HepG2 (cell line): ENCODE measurements at regions not wholly inside any gene's neighbourhood (a gene's known extent, or its start where the extent isn't known, plus 50 kb on each side); places are given as distances from the start of the nearest gene placed in this dataset.

Source experiments
- ATAC-seq: fragments of 200-7000 bp; cut with Tn5 transposase; 3 replicates; pipeline ENCODE4 v1.9.1; 2020; ENCODE audit warnings: mild to moderate bottlenecking, moderate library complexity
- BruUV-seq: library from RNA; stranded (reverse); fragments of 400-500 nt; replicated peaks from 2 replicates; lab custom pipeline; 2021; lab: Mats Ljungman, UMichigan
- CTCF ChIA-PET: fragments of 300-600 bp; formaldehyde crosslinking; extraction: SDS; loops from one replicate; lab custom pipeline; 2021; ENCODE audit warnings: low total read pairs, inconsistent platforms, low intra/inter-chr PET ratio; lab: Yijun Ruan, JAX
- POLR2A ChIA-PET: fragments of 350-600 bp; sonication (Branson Sonifier 250); formaldehyde crosslinking; loops from one replicate; lab custom pipeline; 2020; ENCODE audit warnings: antibody characterized with exemption, inconsistent platforms; lab: Yijun Ruan, JAX
- DNase-seq: peaks from one replicate; pipeline ENCODE4 v3.0.0-alpha.2; 2015; ENCODE audit warnings: low spot score
- FAIRE-seq: peaks from 3 replicates; lab custom pipeline; 2011; peaks lifted over from hg19 to GRCh38; lab: Jason Lieb, UNC
- H2AFZ ChIP-seq: one replicate; pipeline ENCODE4 v1.6.1; 2011; ENCODE audit warnings: low read length, inconsistent platforms
- H3K27ac ChIP-seq: fragments of 300-600 bp; 3 replicates; pipeline ENCODE4 v1.8.0; 2011; ENCODE audit warnings: mixed run types, mild to moderate bottlenecking, mixed read lengths, low read length, inconsistent platforms; ENCODE audit not compliant: insufficient read depth; ENCODE audit errors: extremely low read length
- H3K27me3 ChIP-seq, 2 experiments: fragments of 200-600 bp in 1 of 2; 2 replicates in 1 of 2; 3 replicates in 1 of 2; pipeline versions ENCODE4 v1.6.0 to v1.8.0; 2011; ENCODE audit warnings: low read length in 2 of 2, mild to moderate bottlenecking in 2 of 2, moderate library complexity in 2 of 2, inconsistent platforms in 1 of 2; ENCODE audit not compliant: insufficient read depth in 2 of 2, control insufficient read depth in 1 of 2
- H3K36me3 ChIP-seq, 2 experiments: fragments of 200-600 bp in 1 of 2; replicated peaks in 1 of 2; 2 replicates in 1 of 2; 3 replicates in 1 of 2; pipeline versions ENCODE4 v1.5.1 to v1.8.0; 2011; ENCODE audit warnings: low read length in 2 of 2, inconsistent platforms in 1 of 2; ENCODE audit not compliant: insufficient read depth in 2 of 2, control insufficient read depth in 1 of 2
- H3K4me1 ChIP-seq: 2 replicates; pipeline ENCODE4 v1.5.1; 2012; ENCODE audit warnings: low read length, inconsistent platforms; ENCODE audit not compliant: insufficient read depth
- H3K4me2 ChIP-seq: 2 replicates; pipeline ENCODE4 v1.6.0; 2011; ENCODE audit warnings: low read depth, low read length, inconsistent platforms
- H3K4me3 ChIP-seq, 3 experiments: fragments of 200-600 bp in 1 of 3; sonication (generic), shearing (Covaris generic) in 1 of 3; replicated peaks in 1 of 3; 2 replicates each; pipeline ENCODE4 v1.5.1; 2011 to 2016; ENCODE audit warnings: low read length in 3 of 3, inconsistent platforms in 2 of 3, low read depth in 2 of 3, mild to moderate bottlenecking in 2 of 3, control low read depth in 1 of 3, mixed read lengths in 1 of 3; ENCODE audit not compliant: insufficient read depth in 1 of 3
- H3K79me2 ChIP-seq: one replicate; pipeline ENCODE4 v1.6.1; 2011; ENCODE audit warnings: low read length, inconsistent platforms; ENCODE audit not compliant: insufficient read depth
- H3K9ac ChIP-seq: 2 replicates; pipeline ENCODE4 v1.6.0; 2011; ENCODE audit warnings: mild to moderate bottlenecking, low read depth, low read length, inconsistent platforms; ENCODE audit not compliant: insufficient read depth
- H3K9me3 ChIP-seq: 2 replicates; pipeline ENCODE4 v1.5.1; 2012; ENCODE audit warnings: mild to moderate bottlenecking, low read length
- H4K20me1 ChIP-seq: 2 replicates; pipeline ENCODE4 v1.6.0; 2011; ENCODE audit warnings: inconsistent platforms, mild to moderate bottlenecking, low read length, moderate library complexity; ENCODE audit not compliant: insufficient read depth
- BCL3 ChIP-seq: sonication (generic); formaldehyde crosslinking; IDR thresholded peaks from 2 replicates; pipeline ENCODE4 v1.5.1; 2020; ENCODE audit warnings: mild to moderate bottlenecking, missing genetic modification reagents, moderate library complexity
- HNRNPK ChIP-seq: fragments of 200-400 bp; formaldehyde crosslinking; IDR thresholded peaks from 2 replicates; pipeline ENCODE4 v1.6.1; 2018; ENCODE audit warnings: low read length, low read depth, moderate library complexity, mild to moderate bottlenecking; ENCODE audit not compliant: poor library complexity, severe bottlenecking
- NKX3-1 ChIP-seq: sonication (generic); formaldehyde crosslinking; IDR thresholded peaks from 2 replicates; pipeline ENCODE4 v1.5.0; 2020; ENCODE audit warnings: missing genetic modification reagents
- RXRA ChIP-seq: sonication (generic); formaldehyde crosslinking; IDR thresholded peaks from 2 replicates; pipeline ENCODE4 v1.5.1; 2020; ENCODE audit warnings: missing genetic modification reagents
- SMYD3 ChIP-seq: sonication (generic); formaldehyde crosslinking; IDR thresholded peaks from 2 replicates; pipeline ENCODE4 v1.8.1; 2023; ENCODE audit warnings: mild to moderate bottlenecking, missing genetic modification reagents
- ZNF577 ChIP-seq: sonication (generic); formaldehyde crosslinking; IDR thresholded peaks from 2 replicates; pipeline ENCODE4 v1.4.0; 2020; ENCODE audit warnings: mild to moderate bottlenecking, low read depth, missing genetic modification reagents, borderline replicate concordance
- WGBS: methylation state at CpG from one replicate; pipeline ENCODE4 v1.1.6; 2017; ENCODE audit warnings: low lambda C conversion rate; 5-methylcytosine and 5-hydroxymethylcytosine counted together
- in situ Hi-C: cut with HindIII; loops from 2 replicates; pipeline ENCODE4 v1.10.0; 2017; ENCODE audit warnings: low pct_unique_long_range_greater_than_20kb; ENCODE audit not compliant: extremely low pct_ligation_motif_present
- intact Hi-C: fragments of 100-400 bp; cut with micrococcal nuclease; formaldehyde crosslinking; loops from one replicate; pipeline ENCODE4 v1.10.0; 2022; ENCODE audit not compliant: unreplicated experiment

GRCh38 chr7:32243687-32244290, 173.6 kb upstream of the PDE1C start (continued):
- no peak for TF ChIP-seq SMYD3 (CRISPR knock-in tag)

DNA sequence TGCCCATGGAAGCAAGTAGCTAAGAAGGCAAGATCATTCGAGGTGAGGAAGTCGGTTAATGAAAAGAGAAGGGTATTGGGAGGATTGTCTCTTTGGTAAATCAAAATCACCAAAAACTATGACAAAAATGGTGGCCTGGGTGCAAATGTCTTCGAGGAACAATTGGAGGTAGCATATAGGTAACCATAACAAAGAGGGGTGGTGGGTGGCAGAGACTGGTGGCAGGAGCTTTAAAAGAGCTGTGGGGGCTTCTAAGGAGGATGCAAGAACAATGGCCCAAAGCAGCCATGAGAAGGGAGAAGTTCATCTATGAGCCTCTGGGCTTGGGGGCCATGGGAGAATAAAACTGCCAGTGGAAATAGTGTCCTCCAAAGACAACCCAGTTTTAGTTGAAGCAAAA, 172.2 kb upstream of the PDE1C start:
- DNase-seq (no peak), FAIRE-seq (no peak), ATAC-seq (no peak)
- WGBS, result 0% methylated on average over 3 of the region's 3 CpGs
- TF ChIP-seq BCL3 (CRISPR knock-in tag) (no peak), ZNF577 (no peak), NKX3-1 (CRISPR knock-in tag) (no peak), HNRNPK (no peak), RXRA (CRISPR knock-in tag) (no peak)
- H3K4me3 ChIP-seq, result no peak overlapping the region
- no peaks in the 10 kb centered on the region for H3K79me2 ChIP-seq
- H3K27me3 ChIP-seq, result no peaks in the 10 kb centered on the region
- H2AFZ ChIP-seq, result no peak overlapping the region
- no peak overlapping the region for H3K9ac ChIP-seq
- no peaks in the 10 kb centered on the region for H3K4me1 ChIP-seq
- in situ Hi-C loops (no loop called here), intact Hi-C loops (no loop called here)
- ChIA-PET POLR2A (no interaction called here), CTCF (no interaction called here)
- H3K4me2 ChIP-seq, result no peak overlapping the region
- H4K20me1 ChIP-seq, result no peaks in the 10 kb centered on the region
- no peak overlapping the region for H3K27ac ChIP-seq
- H3K9me3 ChIP-seq, result no peaks in the 10 kb centered on the region
- no peaks in the 10 kb centered on the region for H3K36me3 ChIP-seq
- no TSS peak for BruUV-seq
